ENCODE measurements at regions not wholly inside any gene's neighbourhood (a gene's known extent, or its start where the extent isn't known, plus 50 kb on each side); places are given as distances from the start of the nearest gene placed in this dataset.
"Not testable (repeated sequence)": the region's sequence is repeated elsewhere in the genome, so short reads cannot be mapped to it uniquely, and the experiment has no call there.

DNA sequence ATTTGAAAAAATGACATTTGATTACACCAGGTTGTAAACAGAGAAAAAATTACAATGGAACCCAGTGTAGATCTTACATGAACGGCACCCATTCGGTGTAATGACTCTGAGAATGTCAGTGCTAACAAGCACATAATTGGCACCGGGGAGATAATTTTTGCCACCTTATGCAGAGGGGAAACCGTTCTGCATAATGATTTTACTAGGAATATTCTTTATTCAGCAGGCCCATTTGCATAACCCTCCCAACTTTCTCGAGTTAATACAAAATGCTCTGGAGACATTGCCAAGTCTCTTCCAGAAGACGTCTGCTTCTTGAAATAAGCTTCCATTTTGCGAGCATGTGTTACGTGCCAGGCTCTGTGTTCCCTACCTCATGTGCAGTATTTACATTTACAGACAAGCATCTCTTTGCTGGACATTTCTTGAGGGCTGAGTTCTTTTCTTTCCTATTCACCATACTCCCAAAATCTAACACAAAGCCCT lies 275.8 kb downstream of the MIAT start:
- Histone ChIP-seq H3K27me3 (ENCODE audit: low read depth) (peaks cover 13% of the 10 kb centered on the region; the same call in 1 of the 2 replicates), H3K9me3 (peaks cover 2% of the 10 kb centered on the region; the same call in 1 of the 2 replicates), H3K4me1 (no peaks in the 10 kb centered on the region), H3K36me3 (replicated peaks) (no peaks in the 10 kb centered on the region), H3K4me3 (no peak overlapping the region)
- in situ Hi-C loops (cut with MboI; ENCODE audit: low sequenced_read_pairs): no loop called here
- DNase-seq (ENCODE audit: low spot score in 2 of 2): no peak

DNA sequence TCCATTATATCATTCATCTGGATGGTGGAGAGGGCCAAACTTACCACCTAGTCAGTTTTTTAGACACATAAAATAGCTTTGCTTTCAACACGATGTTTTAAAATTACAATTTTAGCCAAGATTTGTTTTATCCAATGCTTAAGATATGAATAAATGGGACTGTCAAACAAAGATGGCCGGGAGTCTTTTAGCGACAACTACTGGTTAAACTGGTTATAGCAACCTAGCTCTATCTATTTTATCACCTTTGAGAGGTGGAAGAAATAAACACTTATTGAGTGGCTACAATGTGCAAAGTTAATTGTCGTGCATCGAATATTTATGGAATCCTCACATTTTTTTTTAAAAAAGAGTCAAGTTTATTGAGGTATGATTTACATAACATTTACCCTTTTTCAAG lies 279.8 kb downstream of the MIAT start:
- H3K36me3 ChIP-seq (replicated peaks): no peaks in the 10 kb centered on the region
- in situ Hi-C loops (cut with MboI; ENCODE audit: low sequenced_read_pairs): no loop called here
- H3K4me3 ChIP-seq: no peak overlapping the region
- H3K27me3 ChIP-seq (ENCODE audit: low read depth): no peaks in the 10 kb centered on the region
- H3K4me1 ChIP-seq: no peaks in the 10 kb centered on the region
- peaks cover 2% of the 10 kb centered on the region; the same call in 1 of the 2 replicates for H3K9me3 ChIP-seq
- DNase-seq (ENCODE audit: low spot score in 2 of 2): no peak

DNA sequence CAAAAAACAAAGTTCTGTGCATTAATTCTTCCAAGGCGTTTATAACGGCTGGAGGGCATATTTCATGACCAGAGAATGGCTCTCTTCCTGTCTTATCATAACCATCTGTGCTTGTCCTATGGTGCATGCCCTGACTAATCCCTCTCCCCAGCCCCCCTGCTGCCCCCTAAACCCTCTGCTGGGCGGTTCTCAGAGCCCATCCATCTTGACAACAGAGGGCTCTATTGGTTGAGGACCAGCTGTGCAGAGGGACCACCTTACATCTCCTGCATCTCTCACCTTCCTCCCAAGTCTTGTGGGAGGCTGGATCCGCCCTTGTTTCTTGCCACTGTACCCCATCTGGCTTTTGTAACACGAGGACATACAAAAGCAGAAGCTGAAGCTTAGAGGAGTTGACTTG lies 282.1 kb downstream of the MIAT start:
- in situ Hi-C loops (cut with MboI; ENCODE audit: low sequenced_read_pairs): no loop called here
- no peak for DNase-seq (ENCODE audit: low spot score in 2 of 2)
- peaks cover 2% of the 10 kb centered on the region; the same call in 1 of the 2 replicates for H3K9me3 ChIP-seq
- H3K4me1 ChIP-seq: no peaks in the 10 kb centered on the region
- H3K36me3 ChIP-seq (replicated peaks): no peaks in the 10 kb centered on the region
- no peak overlapping the region for H3K4me3 ChIP-seq
- H3K27me3 ChIP-seq (ENCODE audit: low read depth): no peaks in the 10 kb centered on the region

DNA sequence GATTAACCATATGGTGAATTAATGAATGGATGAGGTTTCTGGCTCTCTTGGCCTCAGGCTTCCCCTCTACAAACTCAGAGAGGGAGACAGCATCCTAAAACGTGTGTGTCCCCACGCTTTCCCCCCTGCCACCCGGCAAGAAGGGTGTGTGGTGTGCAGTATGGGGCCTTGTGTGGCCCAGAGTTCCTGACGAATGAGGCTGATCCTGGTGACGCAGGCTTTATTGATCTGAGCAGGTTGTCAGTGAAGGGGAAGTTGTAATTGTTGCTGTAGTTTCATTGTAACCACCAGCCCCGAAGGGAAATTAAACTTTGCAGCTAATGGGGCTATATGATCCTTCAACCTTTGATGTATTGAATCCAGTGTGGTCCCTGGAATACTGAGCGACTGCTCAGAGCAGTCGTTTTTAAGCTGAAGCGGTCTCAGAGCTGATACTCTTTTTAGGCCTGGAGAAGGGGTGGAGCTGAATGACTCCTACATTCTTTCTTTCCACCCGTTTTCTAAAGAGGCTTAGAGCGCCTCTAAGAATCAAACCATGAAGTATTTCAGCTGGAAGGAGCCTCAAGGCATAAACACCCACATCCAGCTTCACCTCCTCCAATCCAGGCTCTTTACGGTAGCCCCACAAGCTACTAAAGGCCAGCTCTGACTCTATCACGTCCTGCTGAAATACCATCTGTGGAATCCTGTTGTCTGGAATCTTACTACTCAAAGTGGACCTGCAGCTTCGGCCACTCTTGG lies 284.7 kb downstream of the MIAT start:
- Histone ChIP-seq H3K36me3 (replicated peaks) (no peaks in the 10 kb centered on the region), H3K27me3 (ENCODE audit: low read depth) (no peaks in the 10 kb centered on the region), H3K9me3 (peaks cover 2% of the 10 kb centered on the region; the same call in 1 of the 2 replicates), H3K4me1 (no peaks in the 10 kb centered on the region), H3K4me3 (no peak overlapping the region)
- in situ Hi-C loops (cut with MboI; ENCODE audit: low sequenced_read_pairs): no loop called here
- DNase-seq (ENCODE audit: low spot score in 2 of 2): no peak

DNA sequence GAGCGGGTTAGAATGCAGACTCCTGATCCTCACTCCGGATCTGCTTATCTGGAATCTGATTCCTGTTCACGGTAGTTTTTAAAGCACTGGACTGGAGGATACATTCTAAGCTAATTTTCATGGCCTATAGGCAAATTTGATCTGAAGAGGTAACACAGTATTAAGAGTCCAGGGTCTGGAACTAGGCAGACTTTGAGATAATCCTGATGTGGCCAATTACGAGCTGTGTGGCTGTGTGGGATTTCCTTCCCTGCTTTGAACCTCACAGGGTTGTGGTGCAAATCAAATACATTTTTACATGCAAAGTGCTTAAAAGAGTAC lies 285.2 kb downstream of the MIAT start:
- peaks cover 2% of the 10 kb centered on the region; the same call in 1 of the 2 replicates for H3K9me3 ChIP-seq
- in situ Hi-C loops (cut with MboI; ENCODE audit: low sequenced_read_pairs): no loop called here
- DNase-seq (ENCODE audit: low spot score in 2 of 2): no peak

DNA sequence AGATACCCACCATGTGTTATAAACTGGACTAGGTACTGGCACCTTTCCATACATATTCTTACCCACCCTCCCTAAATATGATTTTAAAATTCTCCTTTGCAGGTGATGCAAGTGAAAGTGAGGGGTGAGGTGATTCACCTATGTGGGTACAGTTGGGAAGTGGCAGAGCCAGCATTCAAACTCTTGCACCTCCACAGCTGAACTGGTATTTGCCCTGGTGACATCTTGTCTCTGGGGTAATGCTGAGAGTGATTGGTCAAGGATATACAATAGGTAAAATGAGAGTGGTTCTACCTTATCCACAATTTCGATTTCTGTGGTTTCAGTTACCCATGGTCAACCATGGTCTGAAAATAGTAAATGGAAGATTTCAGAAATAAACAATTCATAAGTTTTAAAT lies 288.2 kb downstream of the MIAT start:
- no peaks in the 10 kb centered on the region for H3K36me3 ChIP-seq (replicated peaks)
- H3K4me1 ChIP-seq: no peaks in the 10 kb centered on the region
- no peak for DNase-seq (ENCODE audit: low spot score in 2 of 2)
- in situ Hi-C loops (cut with MboI; ENCODE audit: low sequenced_read_pairs): no loop called here
- H3K9me3 ChIP-seq: no peaks in the 10 kb centered on the region
- H3K27me3 ChIP-seq (ENCODE audit: low read depth): no peaks in the 10 kb centered on the region
- H3K4me3 ChIP-seq: no peak overlapping the region

More for the DNA sequence above, 285.2 kb downstream of the MIAT start:
- H3K27me3 ChIP-seq (ENCODE audit: low read depth): no peaks in the 10 kb centered on the region
- no peak overlapping the region for H3K4me3 ChIP-seq
- no peaks in the 10 kb centered on the region for H3K4me1 ChIP-seq
- H3K36me3 ChIP-seq (replicated peaks): no peaks in the 10 kb centered on the region

DNA sequence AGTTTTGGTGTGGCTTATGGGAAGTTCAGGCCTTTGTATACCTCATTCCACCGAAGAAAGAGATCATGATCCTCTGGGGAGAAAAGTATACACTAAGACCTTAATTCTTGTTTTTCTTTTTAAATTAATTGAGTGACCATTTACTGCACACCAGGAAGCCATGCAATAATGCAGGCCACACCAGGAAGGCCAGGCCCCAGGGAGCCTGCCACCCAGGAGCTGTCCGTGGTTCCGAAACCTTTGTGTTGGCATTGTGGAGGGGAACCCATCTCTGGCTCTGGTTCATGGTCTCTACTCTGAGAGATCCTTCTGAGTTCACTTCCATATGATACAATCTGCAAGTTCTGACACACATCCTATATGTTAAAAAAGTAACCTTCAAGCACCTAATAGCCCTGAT lies 291.8 kb downstream of the MIAT start:
- Histone ChIP-seq H3K4me3 (no peak overlapping the region), H3K27me3 (ENCODE audit: low read depth) (peaks cover 20% of the 10 kb centered on the region; the same call in 1 of the 2 replicates), H3K36me3 (replicated peaks) (no peaks in the 10 kb centered on the region), H3K4me1 (no peaks in the 10 kb centered on the region), H3K9me3 (no peaks in the 10 kb centered on the region)
- DNase-seq (ENCODE audit: low spot score in 2 of 2): peak in 1 of 2 experiments; percentile 47
- in situ Hi-C loops (cut with MboI; ENCODE audit: low sequenced_read_pairs): no loop called here

DNA sequence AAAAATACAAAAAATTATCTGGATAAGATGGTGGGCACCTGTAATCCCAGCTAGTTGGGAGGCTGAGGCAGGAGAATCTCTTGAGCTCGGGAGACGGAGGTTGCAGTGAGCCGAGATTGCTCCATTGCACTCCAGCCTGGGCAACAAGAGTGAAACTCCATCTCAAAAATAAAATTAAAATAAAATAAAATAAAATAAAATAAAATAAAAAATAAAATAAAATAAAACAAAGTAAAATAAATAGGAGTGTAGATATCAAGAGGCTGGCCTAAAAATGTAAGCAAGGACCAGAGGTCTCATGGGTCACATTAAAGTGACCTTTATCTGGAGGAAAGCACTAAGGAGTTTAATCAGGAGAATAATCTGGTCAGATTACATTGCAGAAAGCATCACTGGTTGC lies 293.8 kb downstream of the MIAT start:
- H3K4me1 ChIP-seq; H3K9me3 ChIP-seq; DNase-seq (ENCODE audit: low spot score in 2 of 2); H3K36me3 ChIP-seq (replicated peaks); H3K4me3 ChIP-seq; in situ Hi-C loops (cut with MboI; ENCODE audit: low sequenced_read_pairs): not testable (repeated sequence)
- H3K27me3 ChIP-seq (ENCODE audit: low read depth): peaks cover 32% of the 10 kb centered on the region; the same call in 1 of the 2 replicates

DNA sequence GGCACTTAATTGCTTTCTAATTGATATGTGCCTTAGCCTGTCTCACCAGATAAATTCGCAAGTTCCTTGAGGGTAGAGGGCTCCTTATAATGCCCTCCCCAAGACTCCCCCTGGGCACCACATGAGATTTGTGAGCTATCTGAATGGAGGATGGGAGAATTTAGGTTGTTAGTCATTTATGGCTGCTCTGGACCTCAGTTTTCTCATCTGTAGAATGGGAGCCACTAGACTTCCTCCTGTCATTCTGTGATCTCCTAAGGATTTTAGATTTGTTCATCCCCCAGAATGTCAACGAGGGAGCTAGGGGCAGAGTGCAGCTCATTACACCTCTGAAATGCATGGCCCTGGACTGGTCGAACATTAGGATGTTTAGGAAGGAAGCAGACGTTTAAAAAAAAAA lies 294.6 kb downstream of the MIAT start:
- DNase-seq (ENCODE audit: low spot score in 2 of 2): no peak
- H3K27me3 ChIP-seq (ENCODE audit: low read depth): peaks cover 35% of the 10 kb centered on the region
- in situ Hi-C loops (cut with MboI; ENCODE audit: low sequenced_read_pairs): no loop called here
- H3K4me1 ChIP-seq: no peaks in the 10 kb centered on the region
- H3K9me3 ChIP-seq: no peaks in the 10 kb centered on the region
- no peaks in the 10 kb centered on the region for H3K36me3 ChIP-seq (replicated peaks)
- no peak overlapping the region for H3K4me3 ChIP-seq

DNA sequence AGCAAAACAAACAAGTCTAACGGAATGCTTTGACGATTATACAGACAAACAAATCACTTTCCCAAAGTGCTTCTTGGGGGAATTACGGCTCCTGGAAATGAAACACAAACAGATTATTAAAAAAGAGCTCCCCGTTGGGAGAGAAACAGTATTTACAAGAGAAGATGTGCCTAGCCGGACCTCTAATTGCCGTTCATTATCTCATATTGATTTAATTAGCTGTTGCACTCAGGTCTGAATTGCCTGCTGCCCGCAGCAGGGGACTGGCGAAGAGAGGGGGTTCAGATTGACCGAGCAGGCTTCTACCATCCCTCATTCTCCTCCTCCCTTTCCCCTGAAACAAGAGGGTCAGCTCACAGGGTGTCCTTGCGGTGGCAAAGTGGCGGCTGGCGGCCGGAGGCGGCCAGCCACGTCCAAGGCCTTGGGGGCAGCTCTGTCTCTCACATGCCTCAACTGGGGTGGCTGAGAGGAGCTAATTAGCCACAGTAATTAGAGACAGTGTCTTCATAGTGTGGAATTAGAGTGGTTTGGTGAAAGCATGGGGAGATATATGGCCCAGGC lies 295.1 kb downstream of the MIAT start:
- no peaks in the 10 kb centered on the region for H3K4me1 ChIP-seq

DNA sequence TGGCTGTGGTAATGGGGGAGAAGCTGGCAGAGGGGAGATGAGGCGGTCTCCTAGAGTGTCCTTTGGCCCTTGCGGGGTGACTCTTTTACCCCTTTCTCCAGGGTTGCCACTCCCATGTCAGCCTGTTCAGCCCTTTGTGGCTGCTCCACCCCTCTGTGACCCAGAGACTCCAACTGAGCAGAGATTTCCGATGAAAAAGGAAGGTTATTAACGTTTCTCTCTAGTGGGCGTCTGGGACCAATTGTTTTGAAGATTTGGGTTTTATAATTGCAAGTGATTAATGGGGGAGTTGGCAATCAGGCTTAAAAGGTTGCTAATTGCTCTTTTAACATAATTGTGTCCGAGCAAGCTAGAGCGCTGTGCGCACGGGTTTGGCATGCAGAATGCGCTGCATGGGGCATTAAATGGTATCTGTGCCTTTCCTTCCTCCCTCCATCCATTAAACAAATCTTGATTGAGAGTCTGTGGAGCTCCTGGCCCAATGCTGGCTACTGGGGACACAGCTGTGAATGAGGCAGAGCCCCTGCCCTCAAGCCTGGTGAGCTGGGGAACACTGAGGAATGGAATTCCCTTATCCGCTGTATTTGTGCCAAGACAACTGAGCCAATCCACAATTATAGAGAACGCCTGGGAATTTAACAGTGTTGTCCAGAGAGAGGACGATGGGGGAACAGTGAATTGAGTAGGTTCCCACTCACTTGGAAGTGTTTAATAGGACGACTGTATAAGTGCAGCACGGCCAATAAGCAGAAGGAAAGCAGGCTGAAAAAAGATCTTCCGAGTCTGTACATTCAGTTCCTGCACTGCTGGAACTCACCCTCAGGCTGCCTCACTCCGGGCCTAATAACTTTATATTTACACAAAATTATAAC lies 295.9 kb downstream of the MIAT start:
- Histone ChIP-seq H3K36me3 (replicated peaks) (no peaks in the 10 kb centered on the region), H3K4me3 (no peak overlapping the region), H3K27me3 (ENCODE audit: low read depth) (peaks cover 47% of the 10 kb centered on the region), H3K4me1 (no peaks in the 10 kb centered on the region), H3K9me3 (no peaks in the 10 kb centered on the region)
- DNase-seq (ENCODE audit: low spot score in 2 of 2): no peak
- in situ Hi-C loops (cut with MboI; ENCODE audit: low sequenced_read_pairs): no loop called here

More for the DNA sequence above, 295.1 kb downstream of the MIAT start:
- in situ Hi-C loops (cut with MboI; ENCODE audit: low sequenced_read_pairs): no loop called here
- Histone ChIP-seq H3K27me3 (ENCODE audit: low read depth) (peaks cover 40% of the 10 kb centered on the region), H3K36me3 (replicated peaks) (no peaks in the 10 kb centered on the region), H3K4me3 (no peak overlapping the region), H3K9me3 (no peaks in the 10 kb centered on the region)
- no peak for DNase-seq (ENCODE audit: low spot score in 2 of 2)

DNA sequence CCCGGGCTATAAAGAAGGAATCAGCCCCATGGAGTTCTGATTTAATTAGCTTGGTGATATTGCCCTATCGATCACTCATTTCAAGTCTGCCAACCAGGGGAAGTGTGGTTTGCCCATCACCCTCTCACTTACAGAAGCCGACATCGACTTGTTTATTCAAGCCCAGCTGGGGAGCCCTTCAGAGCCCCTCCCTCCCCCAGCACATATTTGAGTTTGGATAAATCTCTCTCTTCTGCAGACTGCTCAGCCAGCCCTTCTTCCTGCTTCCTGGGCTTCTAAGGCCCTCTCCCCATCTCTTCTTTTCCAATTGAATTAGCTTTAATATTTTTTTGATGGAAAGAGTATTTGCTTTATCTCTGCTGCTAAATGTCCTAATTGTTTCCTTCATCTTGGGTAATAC lies 299.0 kb downstream of the MIAT start:
- Histone ChIP-seq H3K4me1 (no peaks in the 10 kb centered on the region), H3K27me3 (ENCODE audit: low read depth) (peaks cover 58% of the 10 kb centered on the region), H3K4me3 (no peak overlapping the region), H3K9me3 (no peaks in the 10 kb centered on the region), H3K36me3 (replicated peaks) (no peaks in the 10 kb centered on the region)
- no peak for DNase-seq (ENCODE audit: low spot score in 2 of 2)
- in situ Hi-C loops (cut with MboI; ENCODE audit: low sequenced_read_pairs): no loop called here

DNA sequence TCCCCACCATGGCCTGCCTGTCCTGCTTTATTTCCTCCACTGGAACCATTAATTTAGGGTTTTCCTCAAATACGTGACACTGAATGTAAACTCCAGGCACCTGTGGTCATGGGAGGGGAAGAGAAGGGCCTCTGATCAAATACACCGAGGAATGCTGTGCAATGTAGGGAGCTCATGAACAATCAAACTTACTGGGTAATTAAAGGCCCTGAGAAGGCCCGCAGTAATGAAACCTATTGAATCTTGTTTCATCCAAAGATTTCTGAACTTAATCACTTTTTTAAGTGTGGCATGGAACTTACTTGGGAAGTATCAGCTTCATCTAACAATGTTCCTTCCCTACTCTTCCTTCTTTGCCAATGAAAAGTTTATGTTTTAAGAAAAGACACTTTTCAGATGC lies 299.8 kb downstream of the MIAT start:
- Histone ChIP-seq H3K9me3 (no peaks in the 10 kb centered on the region), H3K27me3 (ENCODE audit: low read depth) (peaks cover 51% of the 10 kb centered on the region)

DNA sequence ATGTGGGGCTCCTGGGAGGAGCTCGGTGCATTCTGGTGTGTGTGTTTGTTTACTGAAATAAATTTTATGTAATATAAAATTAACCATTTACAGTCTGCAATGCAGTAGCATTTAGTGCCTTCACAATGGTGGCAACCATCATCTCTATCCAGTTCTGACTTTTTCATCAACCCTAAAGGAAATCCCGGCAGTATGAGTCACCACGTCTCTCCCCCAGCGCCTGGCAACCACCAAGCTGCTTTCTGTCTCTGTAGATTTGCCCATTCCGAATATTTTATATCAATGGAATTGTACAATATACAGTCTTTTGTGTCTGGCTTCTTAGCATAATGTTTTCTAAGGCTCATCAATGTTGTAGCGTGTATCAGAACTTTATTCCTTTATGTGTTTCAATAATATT lies 300.5 kb downstream of the MIAT start:
- Histone ChIP-seq H3K4me1 (no peaks in the 10 kb centered on the region), H3K9me3 (no peaks in the 10 kb centered on the region), H3K4me3 (no peak overlapping the region), H3K36me3 (replicated peaks) (no peaks in the 10 kb centered on the region), H3K27me3 (ENCODE audit: low read depth) (peaks cover 47% of the 10 kb centered on the region)
- in situ Hi-C loops (cut with MboI; ENCODE audit: low sequenced_read_pairs): no loop called here
- no peak for DNase-seq (ENCODE audit: low spot score in 2 of 2)

More for the DNA sequence above, 299.8 kb downstream of the MIAT start:
- no peak for DNase-seq (ENCODE audit: low spot score in 2 of 2)
- in situ Hi-C loops (cut with MboI; ENCODE audit: low sequenced_read_pairs): no loop called here
- Histone ChIP-seq H3K36me3 (replicated peaks) (no peaks in the 10 kb centered on the region), H3K4me3 (no peak overlapping the region), H3K4me1 (no peaks in the 10 kb centered on the region)
